ENCODE measurements at regions not wholly inside any gene's neighbourhood (a gene's known extent, or its start where the extent isn't known, plus 50 kb on each side); places are given as distances from the start of the nearest gene placed in this dataset.
A peak's percentile ranks its signal among the peaks of the same experiment; 100 is the strongest.

DNA sequence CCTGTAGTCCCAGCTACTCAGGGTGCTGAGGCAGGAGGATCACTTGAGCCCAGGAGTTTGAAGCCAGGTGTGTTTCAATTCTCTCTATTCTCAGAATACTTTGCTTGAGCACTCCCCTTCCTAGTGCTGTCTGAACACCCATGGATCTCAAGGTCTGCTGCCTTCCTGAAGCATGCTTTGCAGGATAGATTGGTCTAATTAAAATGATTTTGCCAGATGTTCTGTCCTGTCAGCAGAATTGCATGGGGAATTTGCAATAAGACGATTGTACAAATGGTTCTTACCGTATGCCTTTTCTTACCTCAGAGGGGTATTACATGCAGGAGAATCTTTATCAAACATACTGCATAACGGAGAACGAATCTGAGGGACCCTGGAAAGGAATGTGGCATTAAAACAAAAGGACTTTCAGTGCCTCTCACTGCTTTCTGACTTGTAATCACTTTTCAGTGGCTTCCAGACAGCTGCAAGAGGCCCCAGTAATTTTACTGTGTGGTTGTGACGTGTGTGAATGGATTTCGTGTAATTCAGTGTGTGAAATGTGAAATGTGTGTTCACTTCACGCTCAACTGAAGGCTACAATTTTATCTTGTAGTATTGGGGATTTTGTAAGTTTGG, 587.2 kb upstream of the SEMA6A start:
- DNase-seq (peak in 2 of 3 donors; percentile 28 to 36), ATAC-seq (ENCODE audit: insufficient read depth, low FRiP score) (no peak)
- peaks cover 0 to 8% (median 0%) of the 10 kb centered on the region in 5 donors for H3K4me1 ChIP-seq (ENCODE audit: control insufficient read depth in 5 of 5, insufficient read depth in 5 of 5, low read length in 5 of 5)
- no peak overlapping the region for H3K9ac ChIP-seq (ENCODE audit: insufficient read depth in 1 of 2, low read length in 2 of 2)
- no peaks in the 10 kb centered on the region for H3K36me3 ChIP-seq (ENCODE audit: control insufficient read depth in 4 of 4, insufficient read depth in 4 of 4, low read length in 4 of 4)
- H3K9me3 ChIP-seq (ENCODE audit: control insufficient read depth in 4 of 4, insufficient read depth in 3 of 4, low read length in 3 of 4), result no peaks in the 10 kb centered on the region
- 80 to 88% methylated on average over 7 of the region's 7 CpGs for WGBS, 2 donors
- no peaks in the 10 kb centered on the region for H3K27me3 ChIP-seq (ENCODE audit: control insufficient read depth in 3 of 3, insufficient read depth in 3 of 3, low read length in 2 of 3)
- no peak for TF ChIP-seq CTCF (IDR thresholded peaks at IDR 0.05; ENCODE audit: control extremely low read depth, extremely low read depth)
- no peak overlapping the region for H3K4me3 ChIP-seq
- no peak overlapping the region for H3K27ac ChIP-seq (ENCODE audit: low read depth in 1 of 2, low read length in 1 of 2)

DNA sequence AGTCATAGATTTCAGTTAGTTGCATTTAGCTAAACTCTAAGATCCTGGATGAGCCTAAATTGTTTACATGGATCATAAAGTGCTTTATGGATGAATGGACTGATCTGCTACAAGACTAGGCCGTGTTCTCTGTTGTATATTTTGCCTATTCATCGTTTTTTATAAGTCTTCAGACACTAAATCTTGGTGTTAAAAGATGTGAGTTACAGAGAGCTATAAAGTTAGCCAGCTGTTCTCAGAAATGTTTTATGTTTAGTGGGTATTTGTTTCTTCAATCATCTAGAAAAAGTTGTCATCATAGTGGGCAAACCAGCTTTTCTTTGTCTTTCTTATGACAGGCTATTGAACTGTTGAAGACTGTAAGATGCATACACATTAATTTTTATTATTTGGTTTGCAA, 585.8 kb upstream of the SEMA6A start:
- DNase-seq, result peak in 1 of 3 donors; percentile 27
- H3K4me3 ChIP-seq, result no peak overlapping the region
- peaks cover 0 to 8% (median 0%) of the 10 kb centered on the region in 5 donors for H3K4me1 ChIP-seq (ENCODE audit: control insufficient read depth in 5 of 5, insufficient read depth in 5 of 5, low read length in 5 of 5)
- no peaks in the 10 kb centered on the region for H3K9me3 ChIP-seq (ENCODE audit: control insufficient read depth in 4 of 4, insufficient read depth in 3 of 4, low read length in 3 of 4)
- WGBS, 2 donors, result 65 to 76% methylated on average over 2 of the region's 2 CpGs
- no peak for TF ChIP-seq CTCF (IDR thresholded peaks at IDR 0.05; ENCODE audit: control extremely low read depth, extremely low read depth)
- no peak for ATAC-seq (ENCODE audit: insufficient read depth, low FRiP score)
- no peaks in the 10 kb centered on the region for H3K36me3 ChIP-seq (ENCODE audit: control insufficient read depth in 4 of 4, insufficient read depth in 4 of 4, low read length in 4 of 4)
- no peak overlapping the region for H3K27ac ChIP-seq (ENCODE audit: low read depth in 1 of 2, low read length in 1 of 2)
- no peaks in the 10 kb centered on the region for H3K27me3 ChIP-seq (ENCODE audit: control insufficient read depth in 3 of 3, insufficient read depth in 3 of 3, low read length in 2 of 3)
- H3K9ac ChIP-seq (ENCODE audit: insufficient read depth in 1 of 2, low read length in 2 of 2), result peak overlapping the region in 1 of 2 donors; percentile 13

DNA sequence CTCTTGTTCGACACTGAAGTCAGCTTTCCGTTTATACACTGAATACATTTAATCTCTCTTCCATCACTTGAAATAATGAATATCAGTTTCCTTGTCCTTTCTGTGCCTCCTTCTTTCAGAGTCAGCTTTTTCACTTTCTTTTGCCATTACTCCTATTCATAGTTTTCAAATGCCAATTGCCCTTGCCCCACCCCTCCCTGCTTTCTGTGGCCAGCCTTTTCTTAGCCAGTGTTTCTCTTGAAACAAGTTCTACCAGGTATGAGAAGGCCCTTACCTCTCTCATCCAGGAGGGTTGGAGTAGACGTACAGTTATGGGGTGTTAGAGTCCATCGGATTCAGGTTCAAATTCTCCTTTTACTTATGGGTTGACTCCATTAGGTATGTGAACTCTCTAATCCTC, 574.7 kb upstream of the SEMA6A start:
- TF ChIP-seq CTCF (IDR thresholded peaks at IDR 0.05; ENCODE audit: control extremely low read depth, extremely low read depth), result no peak
- H3K27ac ChIP-seq (ENCODE audit: low read depth in 1 of 2, low read length in 1 of 2), result no peak overlapping the region
- no peak for DNase-seq
- no peak overlapping the region for H3K4me3 ChIP-seq
- H3K4me1 ChIP-seq (ENCODE audit: control insufficient read depth in 5 of 5, insufficient read depth in 5 of 5, low read length in 5 of 5), result peaks cover 0 to 10% (median 0%) of the 10 kb centered on the region in 5 donors
- H3K27me3 ChIP-seq (ENCODE audit: control insufficient read depth in 3 of 3, insufficient read depth in 3 of 3, low read length in 2 of 3), result no peaks in the 10 kb centered on the region
- WGBS, 2 donors, result 92 to 95% methylated on average over 4 of the region's 4 CpGs
- no peak for ATAC-seq (ENCODE audit: insufficient read depth, low FRiP score)
- H3K36me3 ChIP-seq (ENCODE audit: control insufficient read depth in 4 of 4, insufficient read depth in 4 of 4, low read length in 4 of 4), result no peaks in the 10 kb centered on the region
- no peak overlapping the region for H3K9ac ChIP-seq (ENCODE audit: insufficient read depth in 1 of 2, low read length in 2 of 2)
- H3K9me3 ChIP-seq (ENCODE audit: control insufficient read depth in 4 of 4, insufficient read depth in 3 of 4, low read length in 3 of 4), result no peaks in the 10 kb centered on the region

DNA sequence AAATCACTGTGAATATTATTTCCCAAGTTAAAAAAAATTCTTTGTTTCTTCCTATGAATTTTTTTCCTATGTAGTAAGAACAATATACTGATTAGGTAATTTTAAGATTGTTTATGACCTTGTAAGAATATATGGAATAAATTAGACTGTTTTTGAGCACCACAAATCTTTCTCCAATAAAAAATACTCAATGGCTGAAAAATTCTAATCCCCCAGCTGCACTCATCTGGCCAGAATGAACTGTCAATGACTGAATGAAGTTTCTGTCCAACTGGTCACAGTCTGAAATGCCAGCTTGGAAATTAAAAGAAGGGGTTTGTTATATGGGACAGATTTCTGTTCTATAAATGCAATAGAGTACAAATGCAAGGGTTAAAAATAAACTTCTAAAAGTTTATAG, 569.5 kb upstream of the SEMA6A start:
- Histone ChIP-seq H3K9ac (ENCODE audit: insufficient read depth in 1 of 2, low read length in 2 of 2) (no peak overlapping the region), H3K27ac (ENCODE audit: low read depth in 1 of 2, low read length in 1 of 2) (no peak overlapping the region), H3K9me3 (ENCODE audit: control insufficient read depth in 4 of 4, insufficient read depth in 3 of 4, low read length in 3 of 4) (peaks cover 0 to 2% (median 0%) of the 10 kb centered on the region in 4 donors), H3K4me1 (ENCODE audit: control insufficient read depth in 5 of 5, insufficient read depth in 5 of 5, low read length in 5 of 5) (peaks cover 0 to 20% (median 0%) of the 10 kb centered on the region in 5 donors), H3K36me3 (ENCODE audit: control insufficient read depth in 4 of 4, insufficient read depth in 4 of 4, low read length in 4 of 4) (no peaks in the 10 kb centered on the region), H3K27me3 (ENCODE audit: control insufficient read depth in 3 of 3, insufficient read depth in 3 of 3, low read length in 2 of 3) (no peaks in the 10 kb centered on the region), H3K4me3 (no peak overlapping the region)
- no peak for TF ChIP-seq CTCF (IDR thresholded peaks at IDR 0.05; ENCODE audit: control extremely low read depth, extremely low read depth)
- peak; percentile 22 to 70 (median 69) for DNase-seq
- no peak for ATAC-seq (ENCODE audit: insufficient read depth, low FRiP score)
